GM12873 (cell line): ENCODE measurements at regions not wholly inside any gene's neighbourhood (a gene's known extent, or its start where the extent isn't known, plus 50 kb on each side); places are given as distances from the start of the nearest gene placed in this dataset.

Experiments used
- TF ChIP-seq, protein P1 (sequence below): IDR thresholded peaks from 2 replicates; pipeline ENCODE4 v1.5.1; 2012; ENCODE audit warnings: low read depth, mild to moderate bottlenecking, moderate library complexity, low read length, control low read depth; ENCODE audit not compliant: insufficient read depth; ENCODE audit errors: missing control alignments

DNA sequence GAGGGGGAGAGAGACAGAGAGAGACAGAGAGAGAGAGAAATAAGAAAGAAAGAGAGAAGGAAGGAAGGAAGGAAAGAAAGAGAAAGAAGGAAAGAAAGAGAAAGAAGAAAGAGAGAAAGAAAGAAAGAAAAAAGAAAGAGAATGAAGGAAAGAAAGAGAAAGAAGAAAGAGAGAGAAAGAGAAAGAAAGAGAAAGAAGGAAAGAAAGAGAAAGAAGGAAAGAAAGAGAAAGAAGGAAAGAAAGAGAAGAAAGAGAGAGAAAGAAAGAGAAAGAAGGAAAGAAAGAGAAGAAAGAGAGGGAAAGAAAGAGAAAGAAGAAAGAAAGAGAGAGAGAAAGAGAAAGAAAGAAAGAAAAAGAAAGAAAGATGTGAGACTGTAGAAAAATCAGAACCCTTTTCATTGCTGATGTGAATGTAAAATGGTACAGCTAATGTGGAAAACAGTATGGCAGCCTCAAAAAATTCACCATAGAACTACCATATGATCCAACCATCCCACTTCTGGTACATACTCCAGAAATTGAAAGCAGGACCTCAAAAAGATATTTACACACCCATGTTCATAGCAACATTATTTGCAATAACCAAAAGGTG is 203.4 kb upstream of the POU3F3 start:
- TF ChIP-seq, protein P1, sequence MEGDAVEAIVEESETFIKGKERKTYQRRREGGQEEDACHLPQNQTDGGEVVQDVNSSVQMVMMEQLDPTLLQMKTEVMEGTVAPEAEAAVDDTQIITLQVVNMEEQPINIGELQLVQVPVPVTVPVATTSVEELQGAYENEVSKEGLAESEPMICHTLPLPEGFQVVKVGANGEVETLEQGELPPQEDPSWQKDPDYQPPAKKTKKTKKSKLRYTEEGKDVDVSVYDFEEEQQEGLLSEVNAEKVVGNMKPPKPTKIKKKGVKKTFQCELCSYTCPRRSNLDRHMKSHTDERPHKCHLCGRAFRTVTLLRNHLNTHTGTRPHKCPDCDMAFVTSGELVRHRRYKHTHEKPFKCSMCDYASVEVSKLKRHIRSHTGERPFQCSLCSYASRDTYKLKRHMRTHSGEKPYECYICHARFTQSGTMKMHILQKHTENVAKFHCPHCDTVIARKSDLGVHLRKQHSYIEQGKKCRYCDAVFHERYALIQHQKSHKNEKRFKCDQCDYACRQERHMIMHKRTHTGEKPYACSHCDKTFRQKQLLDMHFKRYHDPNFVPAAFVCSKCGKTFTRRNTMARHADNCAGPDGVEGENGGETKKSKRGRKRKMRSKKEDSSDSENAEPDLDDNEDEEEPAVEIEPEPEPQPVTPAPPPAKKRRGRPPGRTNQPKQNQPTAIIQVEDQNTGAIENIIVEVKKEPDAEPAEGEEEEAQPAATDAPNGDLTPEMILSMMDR: no peak

DNA sequence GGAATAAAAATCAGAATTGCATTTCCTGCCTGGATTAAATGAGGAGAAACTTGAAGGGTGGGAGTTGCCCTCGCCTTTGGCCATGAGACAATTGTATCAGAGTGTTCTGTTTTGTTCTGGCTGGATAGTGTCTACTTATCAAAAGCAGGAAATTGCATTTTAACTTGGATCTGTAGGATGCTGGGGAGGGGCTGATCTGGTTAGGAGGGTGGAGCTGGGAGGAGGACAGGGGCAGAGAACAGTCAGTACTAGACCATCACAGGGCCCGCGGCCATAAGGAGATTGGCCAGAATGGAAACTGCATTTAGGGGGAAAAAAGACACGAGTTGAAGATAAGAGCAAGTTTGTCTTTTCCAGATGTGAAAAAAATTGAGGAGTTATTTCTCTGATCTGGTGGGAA is 199.1 kb upstream of the POU3F3 start:
- TF ChIP-seq, protein P1: no peak

DNA sequence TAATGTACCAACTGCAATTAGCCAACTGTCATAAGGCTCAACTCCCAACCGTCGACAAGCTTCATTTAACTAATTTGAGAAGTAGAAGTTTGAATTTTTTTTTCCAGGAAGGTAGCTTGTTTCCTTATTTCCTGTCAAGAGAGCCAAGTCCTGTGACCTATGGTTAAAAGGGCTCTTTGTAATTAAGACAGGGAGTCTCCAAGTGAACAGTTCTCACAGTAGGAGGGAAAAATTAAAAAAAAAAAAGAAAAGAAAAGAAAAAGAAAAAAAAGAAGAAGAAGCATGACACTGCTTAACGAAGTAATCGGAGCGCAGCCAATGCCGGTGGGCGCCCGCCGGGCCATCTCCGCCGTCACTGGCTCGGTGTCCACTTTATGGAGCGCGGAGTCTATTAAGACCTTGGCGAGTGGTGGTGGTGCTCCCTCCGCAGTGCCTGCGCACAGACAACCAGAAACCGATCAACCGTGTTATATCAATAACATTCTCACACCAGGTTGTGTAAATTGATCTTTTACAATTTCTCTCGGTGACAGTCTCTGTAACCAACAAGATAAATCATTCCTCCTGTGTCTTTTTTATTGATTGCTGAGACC is 197.2 kb upstream of the POU3F3 start:
- TF ChIP-seq, protein P1: no peak

DNA sequence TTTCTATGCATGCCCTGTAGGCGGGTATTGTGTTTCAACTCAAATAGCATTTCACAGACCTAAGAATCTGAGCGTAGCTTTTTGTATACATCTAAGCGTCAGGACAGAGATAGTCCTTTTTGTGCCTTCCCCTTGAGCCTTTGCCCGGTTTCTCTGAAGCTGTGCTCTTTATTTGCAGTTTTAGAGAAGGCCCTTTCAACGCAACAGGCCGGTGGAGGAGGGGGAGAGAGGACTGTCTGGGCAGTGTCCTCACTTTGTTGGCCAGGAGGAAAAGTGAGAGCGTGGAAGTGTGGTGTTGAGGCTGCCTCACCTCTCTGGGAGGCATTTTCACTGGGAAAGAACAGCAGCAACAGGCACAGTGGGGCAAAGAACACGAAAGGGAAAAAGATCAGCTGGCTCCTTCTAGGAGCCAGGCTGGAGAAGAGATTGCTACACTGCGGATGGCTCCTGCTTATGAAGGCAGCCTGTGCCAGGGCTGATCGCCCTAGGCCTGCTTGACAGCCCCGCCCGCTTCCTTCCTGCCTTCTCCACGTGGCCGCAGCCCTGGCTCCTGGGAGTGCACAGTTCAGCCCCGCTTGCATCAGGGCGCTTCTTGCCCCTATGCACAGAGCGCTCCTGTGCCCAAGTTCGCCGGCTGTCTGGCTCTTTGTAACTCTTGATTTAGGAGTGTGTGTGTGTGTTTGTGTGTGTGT is 195.6 kb upstream of the POU3F3 start:
- TF ChIP-seq, protein P1: no peak

DNA sequence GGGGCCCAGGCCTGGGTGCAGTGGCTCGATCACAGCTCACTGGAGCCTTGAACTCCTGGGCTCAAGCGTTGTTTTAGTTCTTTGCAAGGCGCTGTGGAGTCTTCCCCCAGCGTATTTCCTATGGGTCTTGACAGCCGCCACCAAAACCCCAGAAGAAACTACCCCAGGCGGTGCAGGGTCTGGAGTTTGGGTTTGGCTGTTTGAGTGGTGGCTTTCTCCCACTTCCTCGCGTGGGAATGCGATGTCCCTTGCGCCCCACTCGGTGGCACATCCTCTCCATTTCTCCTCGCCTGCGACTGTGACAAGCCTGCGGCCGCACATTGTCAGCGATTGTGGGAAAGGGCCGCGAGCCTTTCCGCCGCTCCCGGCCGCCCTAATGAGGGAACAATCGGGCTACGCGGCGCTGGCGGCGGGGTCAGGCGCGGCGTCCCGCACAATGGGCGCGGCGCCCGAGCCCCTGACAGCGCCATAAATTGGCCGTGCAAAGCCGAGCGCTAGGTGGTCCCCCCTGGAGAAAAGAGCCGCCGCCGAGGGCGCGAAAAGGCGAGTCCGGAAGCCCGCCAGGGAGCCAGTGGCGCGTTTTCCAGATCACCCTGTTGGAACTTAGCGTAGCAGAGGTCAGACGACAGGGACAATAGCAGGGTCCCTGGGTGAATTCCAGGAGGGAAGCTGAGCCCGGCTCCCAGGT is 194.9 kb upstream of the POU3F3 start:
- TF ChIP-seq, protein P1: no peak

DNA sequence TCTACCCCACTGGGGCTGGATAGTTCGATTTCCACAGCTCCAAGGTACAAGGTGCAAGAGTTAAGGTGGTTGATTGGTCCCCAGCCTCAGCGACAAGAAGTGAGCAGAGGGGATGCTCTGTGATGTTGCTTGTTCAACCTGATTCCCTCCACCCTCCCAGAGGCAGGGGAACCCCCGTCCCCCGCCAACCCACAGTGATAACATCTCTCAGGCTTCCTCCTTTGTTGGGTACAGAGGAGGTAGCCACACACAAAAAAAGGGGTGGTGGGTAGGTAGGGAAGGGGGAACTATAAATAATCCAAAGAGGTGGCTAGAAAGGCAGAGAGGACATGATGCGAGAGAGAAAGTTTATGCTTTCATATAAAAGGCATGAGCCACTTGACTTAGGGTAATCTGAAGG is 192.9 kb upstream of the POU3F3 start:
- TF ChIP-seq, protein P1: no peak

DNA sequence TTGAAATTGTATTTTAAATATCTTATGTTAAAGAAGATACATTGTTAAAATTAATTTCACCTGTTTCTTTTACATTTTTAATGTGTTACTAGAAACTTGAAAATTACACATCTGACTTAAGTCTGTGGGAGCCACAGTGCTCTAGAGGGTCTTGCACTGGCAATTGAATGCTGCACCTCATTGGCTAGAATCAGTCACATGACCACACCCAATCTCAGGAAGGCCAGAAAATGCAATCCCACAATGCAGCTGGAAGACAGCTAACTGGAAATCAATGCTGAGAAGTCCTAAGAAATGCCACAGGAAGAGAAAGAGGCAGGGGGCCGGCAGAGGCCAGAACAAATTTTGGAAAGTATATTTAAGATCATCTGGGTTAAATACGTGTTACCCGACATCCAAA is 189.2 kb upstream of the POU3F3 start:
- TF ChIP-seq, protein P1: no peak
